HG02970 (cell line): ENCODE measurements at regions not wholly inside any gene's neighbourhood (a gene's known extent, or its start where the extent isn't known, plus 50 kb on each side); places are given as distances from the start of the nearest gene placed in this dataset.
"Not testable (repeated sequence)": the region's sequence is repeated elsewhere in the genome, so short reads cannot be mapped to it uniquely, and the experiment has no call there.

Experiments used
- ATAC-seq: cut with Tn5 transposase; IDR thresholded peaks from one replicate; pipeline ENCODE4 v1.9.1; 2021; ENCODE audit warnings: mild to moderate bottlenecking, moderate library complexity, moderate number of reproducible peaks; ENCODE audit not compliant: unreplicated experiment, low FRiP score

DNA sequence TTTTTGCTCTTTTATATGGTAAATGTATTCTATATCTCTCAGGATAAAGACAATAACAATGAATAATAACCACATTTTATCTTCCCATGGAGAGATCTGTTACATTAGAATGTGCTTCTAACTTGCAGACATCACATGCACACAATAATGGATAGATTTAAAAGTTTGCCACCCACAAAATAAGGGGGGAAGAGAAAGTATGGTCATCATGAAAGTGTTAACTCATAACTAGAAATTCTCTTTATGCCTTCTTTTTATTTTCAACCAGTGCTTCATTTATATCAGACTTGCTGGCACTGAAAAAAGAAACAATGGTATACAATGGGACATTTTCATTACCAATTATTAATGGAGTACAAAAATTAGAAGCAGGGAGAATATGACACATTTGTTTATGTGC lies 470.0 kb downstream of the FAT4 start:
- no peak for ATAC-seq

DNA sequence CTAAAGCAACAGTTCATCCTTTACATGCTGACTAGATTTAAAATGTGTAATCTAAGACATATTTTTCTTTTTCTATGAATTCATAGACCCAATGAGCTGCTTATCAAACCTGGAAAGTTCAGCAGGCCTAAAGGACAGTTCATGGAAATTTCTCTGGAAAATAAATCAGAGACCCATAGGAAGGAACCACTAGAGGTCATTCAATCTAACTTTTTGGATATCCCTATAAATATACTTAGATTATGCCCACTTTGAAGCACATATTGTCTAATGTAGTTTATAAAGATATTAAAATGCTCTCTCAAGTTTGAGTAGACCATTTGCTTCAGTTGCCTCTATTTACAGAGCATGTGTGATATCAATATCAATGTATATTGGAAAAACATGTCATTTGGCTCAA lies 473.0 kb downstream of the FAT4 start:
- no peak for ATAC-seq

DNA sequence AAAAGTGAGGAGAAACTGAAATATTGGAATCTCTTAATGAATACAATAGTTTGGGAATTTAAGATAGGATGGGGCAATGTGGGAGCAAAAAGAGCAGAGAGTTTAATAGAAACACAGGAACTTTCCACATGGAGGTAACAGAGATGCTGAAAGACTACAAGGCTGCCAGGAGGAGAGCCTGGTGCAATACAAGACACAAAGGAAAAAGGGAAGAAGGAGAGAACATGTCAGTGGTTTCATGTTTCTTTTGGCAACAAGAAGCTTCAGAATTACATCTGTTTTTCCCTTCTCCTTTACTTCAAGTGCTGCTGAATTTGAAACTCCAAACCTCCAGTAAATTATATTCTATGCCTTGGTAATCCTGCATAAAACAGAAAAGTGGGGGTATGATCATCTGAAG lies 474.3 kb downstream of the FAT4 start:
- no peak for ATAC-seq

DNA sequence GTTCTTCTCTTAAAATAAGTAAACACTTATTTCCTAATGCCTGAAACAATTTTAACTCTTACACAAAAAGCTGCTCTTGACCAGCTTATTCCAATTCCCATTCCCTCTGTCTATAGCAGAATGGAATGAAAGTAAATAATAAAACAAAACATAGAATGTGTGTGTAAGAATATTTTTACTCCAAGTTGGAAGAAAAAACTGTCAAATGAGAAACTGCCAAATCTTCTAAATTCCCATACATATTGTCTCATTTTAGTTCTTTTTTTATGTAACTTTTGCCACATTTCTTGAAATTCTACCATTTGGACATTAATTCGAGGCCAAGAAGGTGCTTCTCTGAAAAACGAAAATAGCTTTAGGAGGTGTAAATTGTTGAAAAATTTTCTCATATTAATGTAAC lies 477.1 kb downstream of the FAT4 start:
- ATAC-seq = no peak

DNA sequence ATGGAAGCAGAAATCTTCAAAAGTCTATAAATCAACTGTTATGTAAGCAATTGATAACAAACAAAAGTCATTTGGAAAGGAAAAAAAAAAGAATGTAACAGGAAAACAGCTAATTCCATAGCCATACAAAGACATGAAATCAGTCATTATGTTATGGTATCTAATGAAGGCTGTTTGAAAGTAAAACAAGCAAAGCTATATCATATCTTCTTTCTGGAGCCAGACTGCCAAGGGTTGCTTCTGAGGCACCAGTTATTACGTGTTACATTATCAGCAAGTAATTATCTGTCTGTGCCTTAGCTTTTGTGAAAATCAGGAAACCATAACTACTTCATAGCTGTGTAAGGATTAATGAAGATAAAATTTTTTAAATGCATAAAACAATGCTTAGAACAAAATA lies 480.2 kb downstream of the FAT4 start:
- no peak for ATAC-seq

GRCh38 chr4:125796138-125796537 lies 481.4 kb downstream of the FAT4 start:
- ATAC-seq = no peak

DNA sequence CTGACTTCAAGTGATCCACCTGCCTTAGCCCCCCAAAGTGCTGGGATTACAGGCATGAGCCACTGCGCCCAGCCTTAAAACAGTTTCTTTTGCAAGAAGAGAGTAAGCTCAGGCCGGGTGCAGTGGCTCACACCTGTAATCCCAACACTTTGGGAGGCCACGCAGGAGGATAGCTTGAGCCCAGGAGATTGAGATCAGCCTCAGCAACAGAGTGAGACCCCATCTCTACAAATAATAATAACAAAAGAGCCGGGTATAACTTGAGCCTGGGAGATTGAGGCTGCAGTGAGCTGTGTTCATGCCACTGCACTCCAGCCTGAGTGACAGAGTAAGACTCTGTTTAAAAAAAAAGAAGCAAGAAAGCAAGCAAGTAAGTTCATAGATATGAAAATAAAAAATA lies 482.9 kb downstream of the FAT4 start:
- not testable (repeated sequence) for ATAC-seq

- no peak for ATAC-seq
Measured at GRCh38 chr4:125801373-125801772, 486.6 kb downstream of the FAT4 start.

- ATAC-seq = no peak
Measured at GRCh38 chr4:125801924-125802323, 487.2 kb downstream of the FAT4 start.

DNA sequence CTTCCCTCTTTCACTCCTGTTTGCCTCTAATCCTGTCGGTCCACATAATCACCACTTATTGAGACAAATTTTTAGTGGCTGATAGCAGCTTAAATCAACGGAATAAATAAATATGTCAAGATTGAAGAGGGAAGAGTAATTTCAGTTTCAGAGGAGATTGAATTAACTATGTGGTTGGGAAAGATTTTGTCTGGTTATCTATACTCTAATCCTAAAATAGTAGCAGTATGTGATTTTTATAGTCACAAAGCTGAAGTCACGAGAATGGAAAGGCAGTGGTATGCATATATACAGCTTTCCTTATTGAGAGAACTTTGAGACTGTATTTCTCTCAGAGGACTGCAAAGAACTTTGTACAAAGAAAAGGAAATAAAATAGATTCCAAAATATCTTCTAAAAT lies 493.3 kb downstream of the FAT4 start:
- no peak for ATAC-seq

- ATAC-seq = no peak
Measured at GRCh38 chr4:125808570-125808969, 493.8 kb downstream of the FAT4 start.

DNA sequence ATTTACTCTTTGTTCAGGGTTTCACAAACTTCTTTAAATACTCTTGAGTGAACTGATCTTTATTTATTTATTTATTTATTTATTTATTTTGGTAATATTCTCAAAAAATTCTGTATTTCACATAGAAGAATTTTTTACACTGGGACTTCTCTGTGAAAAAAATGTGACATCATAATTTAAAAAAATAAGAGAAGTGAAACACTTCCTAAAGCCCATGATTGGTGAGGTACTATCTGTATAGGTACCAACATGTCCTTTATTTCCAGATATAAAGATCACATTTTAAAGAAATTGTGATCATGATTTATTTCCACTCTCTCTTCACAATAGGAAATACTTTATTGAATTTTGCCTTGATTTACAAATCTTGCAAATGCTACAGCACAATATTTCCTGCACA lies 497.1 kb downstream of the FAT4 start:
- ATAC-seq = no peak

DNA sequence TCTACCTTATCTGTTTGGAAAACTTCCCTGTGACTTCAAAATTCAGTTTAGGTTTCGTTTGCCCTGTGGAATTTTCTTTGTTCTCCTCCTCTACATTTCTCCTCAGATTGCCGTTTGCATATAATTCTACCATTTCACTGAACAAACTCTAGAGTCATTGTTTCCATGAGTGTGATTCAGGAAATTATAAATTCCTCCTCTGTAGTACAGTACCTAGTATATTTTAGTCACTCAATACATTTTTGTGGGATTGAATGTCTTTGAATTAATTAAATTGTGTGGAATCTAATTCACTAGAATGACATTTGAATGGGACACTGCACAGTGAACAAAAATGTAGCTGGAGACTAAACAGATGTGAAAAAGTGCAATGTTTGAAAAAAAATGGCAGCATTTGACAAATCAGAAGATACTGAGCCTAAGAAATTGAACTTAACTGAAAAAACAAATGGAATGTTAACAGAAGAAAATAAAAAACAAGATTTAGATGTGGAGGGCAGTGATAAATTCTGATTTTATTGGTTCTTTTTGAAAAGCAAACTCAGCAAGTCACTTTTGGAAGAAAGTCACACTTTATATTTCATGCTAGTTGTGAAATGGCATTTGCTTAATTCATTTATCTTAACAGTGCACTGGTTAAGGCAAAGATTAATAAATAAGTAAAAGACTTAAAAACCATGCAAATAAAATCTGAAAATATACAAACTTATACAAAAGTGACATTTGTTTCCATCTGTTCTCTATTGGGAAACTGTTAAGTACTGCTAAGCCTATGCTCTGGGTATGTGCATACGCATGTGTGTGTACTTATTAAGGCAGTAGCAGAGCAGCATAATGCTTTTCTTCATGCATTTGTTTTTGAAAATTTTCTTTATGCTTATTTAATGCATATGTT lies 512.3 kb downstream of the FAT4 start:
- no peak for ATAC-seq

DNA sequence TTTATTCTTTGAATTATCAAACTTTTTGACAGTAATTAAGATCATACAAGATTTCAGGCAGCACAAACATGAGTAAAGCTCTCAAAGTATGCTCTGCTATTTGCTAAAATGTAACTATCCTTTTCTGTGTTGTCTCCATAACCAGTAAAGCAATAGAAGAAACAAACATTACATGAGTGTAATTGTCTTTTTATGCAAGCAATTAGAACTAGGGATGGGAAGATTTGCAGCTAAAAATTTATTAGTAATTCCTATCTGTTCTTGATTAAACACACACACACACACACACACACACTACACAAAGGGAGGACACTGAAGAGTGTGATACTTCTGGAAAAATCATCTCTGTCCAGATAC lies 512.9 kb downstream of the FAT4 start:
- ATAC-seq = no peak

GRCh38 chr4:125828346-125828745 lies 513.6 kb downstream of the FAT4 start:
- no peak for ATAC-seq

DNA sequence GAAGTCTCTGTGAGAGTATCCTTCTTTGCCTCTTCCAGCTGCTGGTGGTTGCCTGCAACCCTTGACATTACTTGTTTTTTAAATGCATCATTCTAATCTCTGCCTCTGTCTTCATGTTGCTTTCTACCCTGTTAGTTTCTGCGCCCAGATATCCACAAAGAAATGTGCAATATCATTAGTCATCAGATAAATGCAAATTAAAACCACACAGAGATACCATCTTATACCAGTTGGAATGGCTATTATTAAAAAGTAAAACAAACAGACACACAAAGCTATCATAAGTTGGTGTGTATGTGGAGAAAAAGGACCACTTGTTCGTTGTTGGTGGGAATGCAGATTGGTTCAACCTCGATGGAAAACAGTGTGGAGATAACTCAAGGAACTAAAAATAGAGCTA lies 517.4 kb downstream of the FAT4 start:
- no peak for ATAC-seq

DNA sequence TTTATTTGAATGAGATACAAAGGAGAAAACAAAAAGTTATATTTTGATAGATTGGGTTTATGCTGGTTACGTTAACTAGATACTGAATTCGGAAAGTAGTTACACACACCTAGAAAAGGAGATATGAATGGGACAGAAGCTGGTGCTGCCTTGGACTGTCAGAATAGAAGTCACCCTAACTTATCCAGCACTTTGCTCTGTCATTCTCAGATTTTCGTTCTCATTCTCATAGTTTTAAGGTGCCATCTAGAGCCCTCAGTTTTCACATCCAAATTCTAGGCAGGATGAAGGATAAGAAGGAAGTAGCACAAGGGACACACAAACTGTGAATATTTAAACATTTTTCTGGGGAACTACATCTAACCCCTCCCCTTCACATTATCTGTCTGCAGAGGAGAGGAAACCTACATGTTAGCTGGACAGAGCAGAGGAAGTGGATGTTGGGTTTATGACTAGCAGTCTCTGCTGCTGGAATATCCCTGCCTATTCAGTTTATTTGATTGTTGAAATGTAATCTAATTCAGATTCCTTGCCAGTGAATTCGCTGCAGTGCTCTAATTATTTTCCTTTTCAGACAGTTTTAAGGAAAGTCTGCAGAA lies 521.9 kb downstream of the FAT4 start:
- ATAC-seq = no peak

GRCh38 chr4:125837493-125838201 lies 522.9 kb downstream of the FAT4 start:
- no peak for ATAC-seq

DNA sequence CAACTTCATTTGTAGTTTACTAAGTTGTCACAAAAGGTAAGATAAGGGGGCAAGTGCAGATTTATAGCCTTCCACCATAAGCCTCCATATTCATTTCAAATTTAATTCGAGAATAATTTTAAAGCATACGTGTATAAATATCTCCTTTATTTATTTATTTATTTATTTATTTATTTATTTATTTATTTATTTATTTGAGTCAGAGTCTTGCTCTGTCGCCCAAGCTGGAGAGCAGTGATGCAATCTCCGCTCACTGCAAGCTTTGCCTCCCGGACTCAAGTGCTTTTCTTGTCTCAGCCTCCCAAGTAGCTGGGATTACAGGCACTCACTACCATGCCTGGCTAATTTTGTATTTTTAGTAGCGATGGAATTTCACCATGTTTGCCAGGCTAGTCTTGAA lies 523.4 kb downstream of the FAT4 start:
- ATAC-seq = no peak

DNA sequence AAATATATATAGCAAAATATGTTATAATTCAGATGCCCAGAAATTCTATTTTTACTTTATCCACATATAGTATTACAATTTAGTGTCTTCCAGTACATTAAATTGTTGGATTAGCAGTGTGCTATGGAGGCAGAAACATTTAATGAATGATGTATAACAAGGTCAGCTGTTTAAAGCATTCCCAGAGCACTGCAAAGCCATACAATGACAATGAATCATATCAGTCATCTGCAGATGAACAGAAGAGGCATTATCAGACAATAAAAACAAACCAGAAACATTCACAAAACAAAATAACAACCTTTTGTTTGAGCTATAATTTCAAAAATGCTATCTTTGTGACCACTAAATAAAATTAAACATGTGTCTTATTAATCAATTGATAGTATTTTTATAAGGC lies 524.2 kb downstream of the FAT4 start:
- no peak for ATAC-seq

DNA sequence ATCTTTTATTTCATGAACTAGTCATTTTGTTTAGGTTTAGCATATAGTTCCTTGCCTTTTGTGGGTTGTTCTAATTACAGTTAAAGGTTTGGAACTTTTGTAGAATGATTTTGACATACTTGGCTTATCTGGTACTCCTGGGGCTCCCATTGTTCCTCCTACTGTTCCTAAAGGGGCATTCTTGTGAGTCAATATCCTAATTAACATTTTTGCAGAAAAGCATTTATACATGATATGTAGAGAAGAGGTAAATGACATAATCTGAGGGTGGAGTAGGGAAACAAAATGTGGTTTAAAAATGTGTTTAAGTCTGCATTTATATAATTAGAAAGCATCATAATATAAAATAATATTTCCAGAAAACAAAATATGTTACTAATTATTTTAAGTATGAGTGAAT lies 529.2 kb downstream of the FAT4 start:
- ATAC-seq = no peak

GRCh38 chr4:125847518-125847917 lies 532.8 kb downstream of the FAT4 start:
- ATAC-seq = no peak
